Activated B cell treated with CpG ODN at 0.5 μM for 24 hours (primary cell): ENCODE measurements at regions not wholly inside any gene's neighbourhood (a gene's known extent, or its start where the extent isn't known, plus 50 kb on each side); places are given as distances from the start of the nearest gene placed in this dataset.

Source experiments
- ATAC-seq: fragments of 200-7000 bp; cut with Tn5 transposase; one replicate; pipeline ENCODE4 v1.10.0; 2021; ENCODE audit warnings: low read depth, mild to moderate bottlenecking, moderate library complexity
- CTCF ChIA-PET: fragments of 350-600 bp; sonication (Branson Sonifier 250); formaldehyde crosslinking; loops from one replicate; lab custom pipeline; 2021; ENCODE audit warnings: antibody characterized with exemption; lab: Charles Lee
- POLR2A ChIA-PET: fragments of 350-600 bp; sonication (Branson Sonifier 250); formaldehyde crosslinking; loops from one replicate; lab custom pipeline; 2021; ENCODE audit warnings: antibody characterized with exemption; lab: Charles Lee
- DNase-seq: peaks from one replicate; pipeline ENCODE4 v3.0.0; 2022
- H3K27ac Mint-ChIP-seq: one replicate; pipeline ENCODE4 v1.8.0; 2020; ENCODE audit warnings: mixed read lengths
- H3K27me3 Mint-ChIP-seq: one replicate; pipeline ENCODE4 v1.8.0; 2021; ENCODE audit warnings: mixed read lengths
- H3K36me3 Mint-ChIP-seq: one replicate; pipeline ENCODE4 v1.8.0; 2021; ENCODE audit warnings: low read depth, mixed read lengths
- H3K4me1 Mint-ChIP-seq: one replicate; pipeline ENCODE4 v1.8.0; 2021; ENCODE audit warnings: mixed read lengths
- H3K4me3 Mint-ChIP-seq: one replicate; pipeline ENCODE4 v1.8.0; 2020; ENCODE audit warnings: mild to moderate bottlenecking, mixed read lengths
- H3K9me3 Mint-ChIP-seq: one replicate; pipeline ENCODE4 v1.8.0; 2020; ENCODE audit warnings: mixed read lengths
- intact Hi-C: fragments of 100-400 bp; cut with micrococcal nuclease; formaldehyde crosslinking; loops from one replicate; pipeline ENCODE4 v1.15.1; 2024
- TF ChIP-seq, protein P1 (sequence below): fragments of 200-600 bp; IDR thresholded peaks from one replicate; pipeline ENCODE4 v1.8.0; 2022; ENCODE audit warnings: antibody characterized with exemption, mild to moderate bottlenecking

DNA sequence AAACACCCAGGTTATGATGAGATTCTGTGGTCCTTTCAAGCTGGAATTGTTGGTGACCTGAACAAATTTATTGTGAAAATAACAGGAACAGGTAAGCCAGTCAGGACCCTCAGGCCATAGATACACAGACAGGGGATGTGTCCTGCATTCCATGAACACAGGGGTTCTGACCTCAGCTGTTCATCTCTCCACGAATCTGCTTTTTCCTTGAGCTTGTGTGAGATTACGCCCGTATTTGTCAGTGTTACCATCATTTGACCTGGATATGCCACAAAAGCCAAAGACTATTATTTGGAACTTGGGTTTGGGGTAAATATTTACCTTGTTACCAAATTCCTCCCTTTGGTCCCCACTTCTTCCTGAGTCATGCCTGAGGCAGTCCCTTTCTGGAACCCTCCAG, 288.9 kb downstream of the PREX1 start:
- TF ChIP-seq, protein P1, sequence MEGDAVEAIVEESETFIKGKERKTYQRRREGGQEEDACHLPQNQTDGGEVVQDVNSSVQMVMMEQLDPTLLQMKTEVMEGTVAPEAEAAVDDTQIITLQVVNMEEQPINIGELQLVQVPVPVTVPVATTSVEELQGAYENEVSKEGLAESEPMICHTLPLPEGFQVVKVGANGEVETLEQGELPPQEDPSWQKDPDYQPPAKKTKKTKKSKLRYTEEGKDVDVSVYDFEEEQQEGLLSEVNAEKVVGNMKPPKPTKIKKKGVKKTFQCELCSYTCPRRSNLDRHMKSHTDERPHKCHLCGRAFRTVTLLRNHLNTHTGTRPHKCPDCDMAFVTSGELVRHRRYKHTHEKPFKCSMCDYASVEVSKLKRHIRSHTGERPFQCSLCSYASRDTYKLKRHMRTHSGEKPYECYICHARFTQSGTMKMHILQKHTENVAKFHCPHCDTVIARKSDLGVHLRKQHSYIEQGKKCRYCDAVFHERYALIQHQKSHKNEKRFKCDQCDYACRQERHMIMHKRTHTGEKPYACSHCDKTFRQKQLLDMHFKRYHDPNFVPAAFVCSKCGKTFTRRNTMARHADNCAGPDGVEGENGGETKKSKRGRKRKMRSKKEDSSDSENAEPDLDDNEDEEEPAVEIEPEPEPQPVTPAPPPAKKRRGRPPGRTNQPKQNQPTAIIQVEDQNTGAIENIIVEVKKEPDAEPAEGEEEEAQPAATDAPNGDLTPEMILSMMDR: no peak
- intact Hi-C loops: no loop called here
- ChIA-PET POLR2A (no interaction called here), CTCF (interaction anchor here (0.5 kb wide), 1 partner anchor 65 kb away, joined by 3 read pairs; no protein-coding TSS in a partner anchor)
- ATAC-seq (no peak), DNase-seq (no peak)
- no peaks in the 10 kb centered on the region for H3K36me3 Mint-ChIP-seq
- H3K4me3 Mint-ChIP-seq: no peak overlapping the region
- H3K27me3 Mint-ChIP-seq: peaks cover 16% of the 10 kb centered on the region
- peaks cover 10% of the 10 kb centered on the region for H3K4me1 Mint-ChIP-seq
- peaks cover 3% of the 10 kb centered on the region for H3K9me3 Mint-ChIP-seq
- H3K27ac Mint-ChIP-seq: no peak overlapping the region

DNA sequence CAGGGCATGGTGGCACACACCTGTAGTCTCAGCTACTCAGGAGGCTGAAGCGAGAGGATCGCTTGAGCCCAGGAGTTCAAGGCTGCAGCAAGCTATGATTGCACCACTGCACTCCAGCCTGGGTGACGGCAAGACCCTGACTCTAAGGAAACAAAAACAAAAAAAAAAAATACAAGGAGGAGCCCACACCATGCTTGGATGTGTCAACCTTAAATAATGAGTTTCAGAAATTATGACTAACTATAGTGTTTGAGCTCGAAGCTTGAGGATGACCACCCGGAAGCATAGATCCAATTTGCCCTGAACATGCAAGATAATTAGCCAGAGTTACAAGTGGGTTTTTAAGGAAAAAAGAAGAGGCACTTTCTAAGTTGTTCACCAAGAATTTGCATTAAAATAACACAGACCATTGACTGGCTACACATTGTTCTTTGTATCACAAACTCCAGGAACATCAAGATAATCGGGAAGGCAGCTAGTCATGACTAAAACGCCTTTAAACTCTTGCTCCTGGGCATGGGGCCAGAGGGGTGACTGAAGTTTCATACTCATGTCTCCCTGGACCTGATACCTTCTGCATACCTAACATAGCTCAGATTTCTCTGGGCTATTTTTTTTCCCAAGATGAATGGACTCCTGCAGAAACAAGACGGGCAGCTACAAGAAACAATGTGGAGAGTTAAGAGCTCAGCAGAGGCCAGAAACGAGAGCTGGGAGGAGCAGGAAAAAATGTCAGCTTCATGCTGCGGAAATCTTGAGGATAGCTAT, 289.6 kb downstream of the PREX1 start:
- no peaks in the 10 kb centered on the region for H3K36me3 Mint-ChIP-seq
- peaks cover 10% of the 10 kb centered on the region for H3K4me1 Mint-ChIP-seq
- DNase-seq: no peak
- H3K9me3 Mint-ChIP-seq: peaks cover 3% of the 10 kb centered on the region
- ATAC-seq: no peak
- TF ChIP-seq, protein P1: no peak
- intact Hi-C loops: no loop called here
- ChIA-PET POLR2A (no interaction called here), CTCF (interaction anchor here (0.5 kb wide), 1 partner anchor 65 kb away, joined by 3 read pairs; no protein-coding TSS in a partner anchor)
- no peak overlapping the region for H3K27ac Mint-ChIP-seq
- H3K27me3 Mint-ChIP-seq: peaks cover 10% of the 10 kb centered on the region
- H3K4me3 Mint-ChIP-seq: no peak overlapping the region

DNA sequence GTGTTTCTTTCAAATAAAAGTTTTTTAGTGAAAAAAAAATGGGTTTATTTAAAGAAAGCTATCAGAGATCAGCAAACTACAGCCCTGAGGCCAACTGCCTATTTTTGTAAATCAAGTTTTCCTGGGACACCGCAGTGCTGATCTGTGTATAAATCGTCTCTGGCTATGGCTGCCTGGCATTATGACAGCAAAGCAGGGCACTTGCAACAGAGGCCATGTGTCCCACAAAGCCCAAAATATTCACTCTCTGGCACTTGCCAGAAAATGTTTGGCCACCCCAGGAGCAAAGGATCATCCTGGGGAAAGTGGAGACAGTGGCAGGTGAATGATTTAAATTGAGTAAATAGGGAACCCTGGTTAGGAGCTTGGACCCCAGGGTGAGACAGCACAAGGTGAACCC, 291.6 kb downstream of the PREX1 start:
- Mint-ChIP-seq H3K27ac (no peak overlapping the region), H3K27me3 (peaks cover 2% of the 10 kb centered on the region), H3K9me3 (no peaks in the 10 kb centered on the region), H3K4me3 (no peak overlapping the region), H3K36me3 (no peaks in the 10 kb centered on the region), H3K4me1 (no peaks in the 10 kb centered on the region)
- intact Hi-C loops: no loop called here
- CTCF ChIA-PET: no interaction called here
- no peak for DNase-seq
- POLR2A ChIA-PET: no interaction called here
- ATAC-seq: no peak
- TF ChIP-seq, protein P1: no peak

DNA sequence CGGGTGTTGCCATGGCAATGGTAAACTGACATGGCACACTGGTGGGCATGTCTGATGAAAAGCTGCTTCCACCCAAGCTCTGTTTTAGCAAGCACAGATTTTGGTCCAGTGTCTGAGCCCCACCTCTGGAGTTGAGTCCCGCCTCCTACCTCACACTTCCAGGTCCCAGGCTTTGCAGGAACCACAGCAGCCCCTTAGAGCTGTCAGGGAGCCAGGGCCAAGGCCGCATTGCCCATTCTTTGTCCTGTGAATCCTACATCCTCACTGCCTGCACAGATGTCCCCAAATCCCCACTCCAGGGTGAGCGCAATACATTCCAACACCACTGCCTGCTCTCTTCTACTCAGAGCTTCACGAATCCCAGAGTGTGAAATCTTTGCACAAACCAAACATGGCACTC, 292.2 kb downstream of the PREX1 start:
- ChIA-PET CTCF (no interaction called here), POLR2A (no interaction called here)
- H3K27me3 Mint-ChIP-seq: peaks cover 2% of the 10 kb centered on the region
- H3K4me3 Mint-ChIP-seq: no peak overlapping the region
- ATAC-seq (no peak), DNase-seq (no peak)
- TF ChIP-seq, protein P1: no peak
- no peak overlapping the region for H3K27ac Mint-ChIP-seq
- H3K36me3 Mint-ChIP-seq: no peaks in the 10 kb centered on the region
- intact Hi-C loops: no loop called here
- no peaks in the 10 kb centered on the region for H3K4me1 Mint-ChIP-seq
- no peaks in the 10 kb centered on the region for H3K9me3 Mint-ChIP-seq

DNA sequence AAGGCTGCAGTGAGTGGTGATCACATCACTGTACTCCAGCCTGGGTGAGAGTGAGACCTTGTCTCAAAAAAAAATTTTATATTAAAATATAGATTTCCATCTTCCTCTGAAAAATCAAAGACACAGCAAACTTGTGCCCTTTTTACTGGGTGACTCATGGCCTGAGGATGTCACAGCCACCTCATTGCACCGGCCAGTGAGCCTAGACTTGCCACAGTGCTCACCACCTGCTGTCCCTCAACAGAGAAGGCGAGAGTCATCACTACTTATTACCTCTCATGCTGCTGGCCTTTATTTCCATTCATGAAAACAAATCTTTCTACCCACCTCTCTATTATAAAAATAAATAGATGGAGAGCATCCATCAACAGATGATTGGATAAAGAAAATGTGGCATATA, 295.8 kb downstream of the PREX1 start:
- ATAC-seq: no peak
- intact Hi-C loops: no loop called here

More for the DNA sequence above, 295.8 kb downstream of the PREX1 start:
- no peaks in the 10 kb centered on the region for H3K36me3 Mint-ChIP-seq
- peaks cover 4% of the 10 kb centered on the region for H3K27me3 Mint-ChIP-seq
- DNase-seq: no peak
- no peaks in the 10 kb centered on the region for H3K4me1 Mint-ChIP-seq
- CTCF ChIA-PET: no interaction called here
- H3K9me3 Mint-ChIP-seq: no peaks in the 10 kb centered on the region
- no peak overlapping the region for H3K4me3 Mint-ChIP-seq
- TF ChIP-seq, protein P1: no peak
- POLR2A ChIA-PET: no interaction called here
- no peak overlapping the region for H3K27ac Mint-ChIP-seq
